ENCODE measurements at regions not wholly inside any gene's neighbourhood (a gene's known extent, or its start where the extent isn't known, plus 50 kb on each side); places are given as distances from the start of the nearest gene placed in this dataset.

GRCh38 chr3:13748276-13748879 lies 131.5 kb downstream of the WNT7A start (continued):
- TF ChIP-seq ETS1 (IDR thresholded peaks at IDR 0.05), result no peak
- TF ChIP-seq, protein P1, sequence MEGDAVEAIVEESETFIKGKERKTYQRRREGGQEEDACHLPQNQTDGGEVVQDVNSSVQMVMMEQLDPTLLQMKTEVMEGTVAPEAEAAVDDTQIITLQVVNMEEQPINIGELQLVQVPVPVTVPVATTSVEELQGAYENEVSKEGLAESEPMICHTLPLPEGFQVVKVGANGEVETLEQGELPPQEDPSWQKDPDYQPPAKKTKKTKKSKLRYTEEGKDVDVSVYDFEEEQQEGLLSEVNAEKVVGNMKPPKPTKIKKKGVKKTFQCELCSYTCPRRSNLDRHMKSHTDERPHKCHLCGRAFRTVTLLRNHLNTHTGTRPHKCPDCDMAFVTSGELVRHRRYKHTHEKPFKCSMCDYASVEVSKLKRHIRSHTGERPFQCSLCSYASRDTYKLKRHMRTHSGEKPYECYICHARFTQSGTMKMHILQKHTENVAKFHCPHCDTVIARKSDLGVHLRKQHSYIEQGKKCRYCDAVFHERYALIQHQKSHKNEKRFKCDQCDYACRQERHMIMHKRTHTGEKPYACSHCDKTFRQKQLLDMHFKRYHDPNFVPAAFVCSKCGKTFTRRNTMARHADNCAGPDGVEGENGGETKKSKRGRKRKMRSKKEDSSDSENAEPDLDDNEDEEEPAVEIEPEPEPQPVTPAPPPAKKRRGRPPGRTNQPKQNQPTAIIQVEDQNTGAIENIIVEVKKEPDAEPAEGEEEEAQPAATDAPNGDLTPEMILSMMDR (conservative IDR thresholded peaks at IDR 0.05; ENCODE audit: low read depth in 2 of 2), result no peak
- no peak for TF ChIP-seq EZH2phosphoT487 (IDR thresholded peaks at IDR 0.05; ENCODE audit: unreplicated experiment)

DNA sequence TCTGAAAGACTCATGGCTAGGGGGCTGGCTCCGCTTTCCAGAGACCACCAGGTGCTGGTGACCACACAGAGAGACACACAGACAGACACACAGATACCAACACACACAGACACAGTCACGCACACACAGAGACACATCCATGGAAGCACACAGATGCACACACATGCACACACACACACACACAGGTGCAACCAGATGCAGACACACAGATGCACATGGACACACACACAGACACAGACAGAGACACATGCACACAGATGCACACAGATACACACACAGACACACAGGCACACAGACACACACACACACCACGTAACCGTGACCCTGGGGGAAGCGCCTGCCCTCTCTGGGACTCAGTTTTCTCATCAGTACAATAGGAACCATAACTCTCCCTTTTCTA lies 132.2 kb downstream of the WNT7A start:
- DNase-seq (ENCODE audit: low spot score), result no peak
- Histone ChIP-seq H3K9me2 (ENCODE audit: insufficient read depth) (no peaks in the 10 kb centered on the region), H3F3A (replicated peaks; ENCODE audit: low read depth) (no peaks in the 10 kb centered on the region), H3K27me3 (ENCODE audit: insufficient read depth) (no peaks in the 10 kb centered on the region), H3K4me1 (ENCODE audit: insufficient read depth) (no peaks in the 10 kb centered on the region), H4K20me1 (replicated peaks; ENCODE audit: insufficient read depth) (no peaks in the 10 kb centered on the region), H3K79me2 (replicated peaks; ENCODE audit: insufficient read depth) (no peaks in the 10 kb centered on the region), H3K4me2 (no peak overlapping the region), H3K36me3 (ENCODE audit: insufficient read depth) (no peaks in the 10 kb centered on the region), H3K4me3 (no peak overlapping the region), H3K27ac (ENCODE audit: low read depth) (no peak overlapping the region), H2AFZ (no peak overlapping the region)
- Mint-ChIP-seq H3K27ac (no peak overlapping the region), H3K9me3 (peaks cover 12% of the 10 kb centered on the region), H3K36me3 (ENCODE audit: low read depth) (peaks cover 4% of the 10 kb centered on the region; the same call in 1 of the 3 replicates), H3K4me3 (no peak overlapping the region), H3K4me1 (no peaks in the 10 kb centered on the region; the same call in 2 of the 3 replicates), H3K27me3 (ENCODE audit: insufficient read depth, low read depth, poor library complexity) (peaks cover 9% of the 10 kb centered on the region)
- TF ChIP-seq STAT1 (IDR thresholded peaks at IDR 0.05; ENCODE audit: unreplicated experiment) (no peak), NANOG (IDR thresholded peaks at IDR 0.05; ENCODE audit: borderline replicate concordance) (no peak), CREB1 (CRISPR knock-in tag; IDR thresholded peaks at IDR 0.05; ENCODE audit: low read depth) (no peak), ETS1 (IDR thresholded peaks at IDR 0.05) (no peak), ZNF462 (CRISPR knock-in tag; IDR thresholded peaks at IDR 0.05) (no peak)
- ATAC-seq, result no peak

All from GM23338 (cell line).